GM12878 (cell line): ENCODE measurements at regions not wholly inside any gene's neighbourhood (a gene's known extent, or its start where the extent isn't known, plus 50 kb on each side); places are given as distances from the start of the nearest gene placed in this dataset.

Source experiments
- CTCF ChIP-seq, 3 experiments: IDR thresholded peaks in 2 of 3; conservative IDR thresholded peaks in 1 of 3; 2 replicates each; pipeline ENCODE4 v1.5.1; 2011; ENCODE audit warnings: low read depth in 3 of 3, low read length in 3 of 3, mild to moderate bottlenecking in 3 of 3, control low read depth in 2 of 3, moderate library complexity in 2 of 3, inconsistent platforms in 1 of 3, mixed read lengths in 1 of 3; ENCODE audit not compliant: control insufficient read depth in 2 of 3, insufficient read depth in 1 of 3; ENCODE audit errors: extremely low read depth in 1 of 3
- EP300 ChIP-seq, 2 experiments: fragments of 150-350 bp in 1 of 2; IDR thresholded peaks; 2 replicates each; pipeline ENCODE4 v1.6.1; 2011 to 2012; ENCODE audit warnings: low read depth in 2 of 2, low read length in 2 of 2, borderline replicate concordance in 1 of 2, improper control_type of control experiment in 1 of 2, inconsistent platforms in 1 of 2; ENCODE audit not compliant: control insufficient read depth in 1 of 2
- EZH2 ChIP-seq: IDR thresholded peaks from 2 replicates; pipeline ENCODE4 v1.6.1; 2012; ENCODE audit warnings: low read depth, mild to moderate bottlenecking, control low read depth, inconsistent platforms, low read length, borderline replicate concordance; ENCODE audit not compliant: control insufficient read depth
- KDM1A ChIP-seq: fragments of 200-600 bp; sonication (generic); IDR thresholded peaks from 2 replicates; pipeline ENCODE4 v1.6.1; 2016; ENCODE audit warnings: borderline replicate concordance
- MXI1 ChIP-seq: fragments of 150-350 bp; IDR thresholded peaks from 2 replicates; pipeline ENCODE4 v1.6.1; 2011; ENCODE audit warnings: low read depth, mild to moderate bottlenecking, inconsistent platforms, low read length, improper control_type of control experiment
- POLR2A ChIP-seq: IDR thresholded peaks from 2 replicates; pipeline ENCODE4 v1.6.1; 2011; ENCODE audit warnings: low read depth, mild to moderate bottlenecking, low read length
- RFX5 ChIP-seq: IDR thresholded peaks from 2 replicates; pipeline ENCODE4 v1.6.1; 2011; ENCODE audit warnings: low read depth, low read length, improper control_type of control experiment
- YY1 ChIP-seq: IDR thresholded peaks from 2 replicates; pipeline ENCODE4 v1.6.1; 2011; ENCODE audit warnings: low read depth, mild to moderate bottlenecking, low read length
- TF ChIP-seq, protein P1 (sequence below): IDR thresholded peaks from 2 replicates; pipeline ENCODE4 v1.6.1; 2012; ENCODE audit warnings: low read depth, low read length, improper control_type of control experiment

GRCh38 chr2:154945984-154946383, 247.5 kb downstream of the KCNJ3 start:
- no peak for TF ChIP-seq EP300 (IDR thresholded peaks at IDR 0.05; ENCODE audit: borderline replicate concordance in 1 of 2, control insufficient read depth in 1 of 2, low read depth in 2 of 2, low read length in 2 of 2)
- TF ChIP-seq RFX5: no peak
- no peak for TF ChIP-seq YY1
- TF ChIP-seq, protein P1, sequence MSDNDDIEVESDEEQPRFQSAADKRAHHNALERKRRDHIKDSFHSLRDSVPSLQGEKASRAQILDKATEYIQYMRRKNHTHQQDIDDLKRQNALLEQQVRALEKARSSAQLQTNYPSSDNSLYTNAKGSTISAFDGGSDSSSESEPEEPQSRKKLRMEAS: no peak
- no peak for TF ChIP-seq CTCF (IDR thresholded peaks at IDR 0.05 in 2 of 3, conservative IDR thresholded peaks at IDR 0.05 in 1 of 3; ENCODE audit: control insufficient read depth in 2 of 3, extremely low read depth in 1 of 3, insufficient read depth in 1 of 3, low read depth in 3 of 3, low read length in 3 of 3)
- TF ChIP-seq MXI1: no peak
- no peak for TF ChIP-seq POLR2A
- no peak for TF ChIP-seq KDM1A
- TF ChIP-seq EZH2: no peak
